Fibroblast of skin of right biceps (primary cell): ENCODE measurements at regions not wholly inside any gene's neighbourhood (a gene's known extent, or its start where the extent isn't known, plus 50 kb on each side); places are given as distances from the start of the nearest gene placed in this dataset.

Experiments used
- DNase-seq: peaks from one replicate; pipeline ENCODE4 v3.0.0-alpha.2; 2013

GRCh38 chr3:80116281-80116680, 348.5 kb upstream of the ROBO1 start:
- no peak for DNase-seq

- DNase-seq = no peak
Observed at GRCh38 chr3:80114694-80115093, 346.9 kb upstream of the ROBO1 start.

GRCh38 chr3:80113331-80113730, 345.5 kb upstream of the ROBO1 start:
- DNase-seq = no peak

- DNase-seq = no peak
Observed at GRCh38 chr3:80099559-80100066, 331.8 kb upstream of the ROBO1 start.

GRCh38 chr3:80097674-80098073, 329.9 kb upstream of the ROBO1 start:
- peak; percentile 64 for DNase-seq

GRCh38 chr3:80096909-80097308, 329.1 kb upstream of the ROBO1 start:
- DNase-seq = no peak

GRCh38 chr3:80094589-80094988, 326.8 kb upstream of the ROBO1 start:
- DNase-seq = peak; percentile 61

- peak; percentile 72 for DNase-seq
Observed at GRCh38 chr3:80087767-80088166, 320.0 kb upstream of the ROBO1 start.

GRCh38 chr3:80086426-80086825, 318.6 kb upstream of the ROBO1 start:
- no peak for DNase-seq

GRCh38 chr3:80079886-80080285, 312.1 kb upstream of the ROBO1 start:
- peak; percentile 25 for DNase-seq

- no peak for DNase-seq
Observed at GRCh38 chr3:80068459-80068858, 300.7 kb upstream of the ROBO1 start.

GRCh38 chr3:80063535-80063934, 295.7 kb upstream of the ROBO1 start:
- DNase-seq = no peak

- peak; percentile 3 for DNase-seq
Observed at GRCh38 chr3:80060664-80061063, 292.9 kb upstream of the ROBO1 start.

GRCh38 chr3:80055306-80055705, 287.5 kb upstream of the ROBO1 start:
- DNase-seq = no peak

- no peak for DNase-seq
Observed at GRCh38 chr3:80052271-80052670, 284.5 kb upstream of the ROBO1 start.

GRCh38 chr3:80051602-80051962, 283.8 kb upstream of the ROBO1 start:
- no peak for DNase-seq

GRCh38 chr3:80050826-80051601, 283.2 kb upstream of the ROBO1 start:
- no peak for DNase-seq

GRCh38 chr3:80043226-80043625, 275.4 kb upstream of the ROBO1 start:
- no peak for DNase-seq

GRCh38 chr3:80040067-80040466, 272.3 kb upstream of the ROBO1 start:
- DNase-seq = no peak

- DNase-seq = no peak
Observed at GRCh38 chr3:80036176-80036575, 268.4 kb upstream of the ROBO1 start.

- DNase-seq = no peak
Observed at GRCh38 chr3:80035021-80035420, 267.2 kb upstream of the ROBO1 start.

GRCh38 chr3:80023010-80023409, 255.2 kb upstream of the ROBO1 start:
- no peak for DNase-seq

GRCh38 chr3:80018375-80018774, 250.6 kb upstream of the ROBO1 start:
- peak; percentile 22 for DNase-seq

GRCh38 chr3:80017369-80017768, 249.6 kb upstream of the ROBO1 start:
- no peak for DNase-seq

GRCh38 chr3:80014576-80014975, 246.8 kb upstream of the ROBO1 start:
- peak; percentile 45 for DNase-seq
